Amygdala (tissue), 56 donors: ENCODE measurements at regions not wholly inside any gene's neighbourhood (a gene's known extent, or its start where the extent isn't known, plus 50 kb on each side); places are given as distances from the start of the nearest gene placed in this dataset.

Experiments used
- DNase-seq, 56 donors: peaks; one replicate each; lab custom pipeline; 2025; lab: John Stamatoyannopoulos, UW

DNA sequence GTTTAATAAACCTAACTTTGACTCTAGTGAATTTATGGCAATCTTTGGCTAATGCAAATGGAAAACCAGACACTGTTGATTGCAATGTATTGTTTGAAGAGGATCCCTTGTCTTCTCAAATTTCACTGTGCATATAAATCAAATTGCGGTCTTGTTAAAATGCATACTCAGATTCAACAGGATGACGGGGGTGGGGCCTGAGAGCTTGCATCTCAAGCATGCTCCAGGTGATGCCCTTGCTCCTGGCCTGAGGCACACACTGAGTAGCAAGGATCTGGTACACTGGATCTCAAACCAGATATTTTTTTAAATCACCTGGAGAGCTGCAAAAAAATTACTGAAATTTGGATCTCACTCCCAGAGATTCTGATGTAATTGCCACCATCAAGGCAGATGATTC is 463.7 kb downstream of the DNAH5 start:
- DNase-seq, result no peak

DNA sequence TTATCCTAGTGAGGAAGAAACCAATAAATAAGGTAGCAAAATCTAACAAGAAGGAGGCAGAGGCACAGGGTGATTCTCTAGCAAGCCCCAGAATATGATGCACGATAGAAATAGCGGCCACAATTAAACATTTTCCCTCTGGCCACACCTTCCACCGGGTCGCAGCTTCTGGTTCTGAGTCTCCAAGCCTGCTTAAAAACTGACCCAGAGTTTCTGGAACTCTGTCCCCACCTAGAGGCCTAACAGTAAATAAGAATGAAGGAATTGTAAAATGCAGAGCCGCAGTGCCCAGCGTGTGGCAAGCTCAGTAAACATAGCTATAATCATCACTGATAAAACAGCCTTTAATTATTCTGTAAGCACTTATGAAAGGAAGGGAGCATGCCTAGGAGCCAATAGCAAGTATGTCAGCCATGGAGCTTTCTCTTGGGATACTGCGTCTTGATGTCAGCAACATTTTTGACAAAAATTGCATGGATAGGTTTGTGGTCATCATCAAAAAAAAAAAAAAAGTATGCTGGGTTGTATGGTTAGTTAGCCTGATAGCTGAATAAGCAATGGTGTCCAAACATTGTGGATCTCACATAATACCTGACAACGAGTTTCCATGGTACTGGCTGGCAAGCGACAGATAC is 465.5 kb downstream of the DNAH5 start:
- peak in 24 of 56 donors; percentile 2 to 42 (median 12) for DNase-seq

DNA sequence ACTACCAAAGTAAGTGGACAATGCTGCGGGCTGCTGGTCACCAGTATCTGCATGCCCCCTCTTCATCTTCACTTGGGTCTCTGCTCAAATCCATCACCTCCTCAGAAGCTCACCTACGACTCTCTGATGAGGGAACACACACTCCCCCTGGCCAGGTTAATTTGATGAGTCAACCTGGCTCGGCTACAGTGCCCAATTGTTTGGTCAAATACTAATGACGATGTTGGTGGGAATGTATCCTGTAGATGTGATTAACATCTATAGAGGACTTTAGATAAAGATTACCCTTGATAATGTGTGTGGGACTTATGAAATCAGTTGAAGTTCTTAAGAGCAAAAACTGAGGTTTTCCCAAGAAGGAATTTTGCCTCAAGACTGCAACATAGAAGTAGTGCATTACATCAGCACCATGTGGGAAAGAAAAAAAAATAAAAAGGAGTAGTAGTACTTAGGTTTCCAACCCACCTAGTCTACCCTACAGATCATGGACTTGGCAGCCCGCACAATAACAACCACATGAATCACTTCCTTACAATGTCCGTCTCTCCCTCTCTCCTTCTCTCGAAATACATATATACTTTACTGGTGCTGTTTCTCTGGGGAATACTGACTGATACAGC is 467.3 kb downstream of the DNAH5 start:
- DNase-seq, result no peak

- DNase-seq, result no peak
Observed at GRCh38 chr5:13472842-13473241, 471.6 kb downstream of the DNAH5 start.

GRCh38 chr5:13470975-13471374 is 473.5 kb downstream of the DNAH5 start:
- no peak for DNase-seq

GRCh38 chr5:13470263-13470662 is 474.2 kb downstream of the DNAH5 start:
- no peak for DNase-seq

DNA sequence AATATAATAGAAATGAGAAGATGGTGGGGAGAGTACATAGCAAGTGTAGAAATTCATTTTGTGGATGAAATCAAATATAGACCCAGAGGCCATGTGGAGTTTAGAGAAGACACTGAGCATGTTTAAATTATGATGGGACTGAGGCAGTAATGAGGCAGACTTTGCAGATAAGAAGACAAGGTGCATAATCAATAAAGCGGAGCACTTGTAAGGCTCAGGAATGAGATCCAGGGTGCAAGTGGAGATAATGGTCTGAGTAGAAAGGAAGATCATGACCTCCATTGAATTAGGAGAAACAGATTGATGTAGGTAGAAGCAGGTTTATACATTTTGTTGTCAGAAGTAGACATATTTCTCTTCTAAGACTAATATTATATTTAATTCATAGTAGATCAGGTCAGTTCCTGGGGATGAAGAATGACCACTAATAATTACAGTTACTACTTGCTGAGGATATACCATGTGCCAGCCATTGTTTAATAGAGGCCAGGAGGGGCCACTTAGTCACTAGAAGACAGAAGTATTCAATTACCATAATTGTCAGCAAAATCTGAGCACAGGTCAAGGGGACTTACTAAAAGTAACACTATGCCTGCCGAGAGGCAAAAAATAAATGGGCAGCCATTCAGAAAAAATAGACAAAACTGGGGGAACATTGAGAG is 479.8 kb downstream of the DNAH5 start:
- no peak for DNase-seq

DNA sequence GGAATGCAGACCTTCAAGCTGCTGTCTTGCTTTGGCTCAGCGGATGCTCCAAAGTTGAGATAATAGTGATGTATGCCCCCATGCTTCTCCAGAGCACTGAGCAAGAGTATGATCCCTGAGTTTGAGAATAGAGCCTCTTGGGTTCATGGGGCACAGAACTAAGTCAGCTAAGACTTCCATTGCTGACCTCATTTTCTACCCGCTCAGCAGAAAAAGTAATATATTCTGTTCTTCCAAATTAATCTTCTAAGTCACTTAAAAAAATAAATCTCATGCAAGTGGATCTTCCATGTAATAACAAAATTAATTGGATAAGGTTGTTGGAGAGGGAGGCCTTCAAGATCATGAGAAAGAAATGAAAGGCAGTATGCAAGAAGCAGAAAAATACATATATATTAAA is 483.9 kb downstream of the DNAH5 start:
- no peak for DNase-seq

- no peak for DNase-seq
Observed at GRCh38 chr5:13454050-13454449, 490.4 kb downstream of the DNAH5 start.

DNA sequence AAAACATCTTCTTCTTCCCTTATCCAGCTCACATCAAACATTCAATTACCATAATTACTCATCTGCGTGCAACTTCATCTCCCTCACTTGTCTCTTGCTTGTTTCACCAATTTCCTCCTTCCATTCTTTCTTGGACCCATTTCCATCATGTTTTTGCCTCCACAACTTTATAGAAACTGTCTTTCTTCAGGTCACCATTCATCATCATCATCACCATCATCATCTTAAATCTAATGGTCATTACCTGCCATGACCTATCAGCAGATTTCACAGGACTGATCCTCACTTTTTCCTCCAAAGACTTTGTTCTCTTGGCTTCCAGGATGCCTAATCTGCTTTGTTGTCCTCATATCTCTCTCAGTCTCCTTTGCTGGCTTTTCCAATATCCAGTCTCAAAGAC is 495.6 kb downstream of the DNAH5 start:
- no peak for DNase-seq

- DNase-seq, result no peak
Observed at GRCh38 chr5:13439430-13439829, 505.1 kb downstream of the DNAH5 start.

- DNase-seq, result no peak
Observed at GRCh38 chr5:13427827-13428557, 516.5 kb downstream of the DNAH5 start.

DNA sequence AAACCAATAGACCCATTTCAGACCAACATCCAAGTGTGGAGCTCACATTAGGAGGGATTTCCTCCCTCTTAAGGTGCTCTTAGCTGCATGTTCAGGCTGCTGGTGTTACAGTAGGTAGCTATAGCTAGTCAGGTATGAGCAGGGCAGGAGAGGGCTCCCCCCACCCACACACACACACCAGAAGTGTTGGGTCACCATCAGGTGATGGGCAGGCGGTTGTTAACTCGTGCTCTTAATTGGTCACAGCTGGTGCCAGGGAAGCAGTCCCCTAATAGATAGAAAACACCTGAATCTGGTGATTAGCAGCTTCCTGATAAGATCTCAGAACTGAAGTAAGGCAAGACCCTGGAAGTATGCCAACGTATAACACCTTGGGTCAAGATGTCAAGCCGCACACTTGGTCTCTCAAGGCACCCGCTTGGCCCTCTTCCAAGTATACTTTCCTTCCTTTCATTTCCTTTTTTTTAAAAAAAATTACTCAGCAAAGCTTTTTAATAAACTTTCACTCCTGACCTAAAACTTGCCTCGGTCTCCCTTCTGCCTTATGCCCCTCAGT is 532.4 kb downstream of the DNAH5 start:
- no peak for DNase-seq

DNA sequence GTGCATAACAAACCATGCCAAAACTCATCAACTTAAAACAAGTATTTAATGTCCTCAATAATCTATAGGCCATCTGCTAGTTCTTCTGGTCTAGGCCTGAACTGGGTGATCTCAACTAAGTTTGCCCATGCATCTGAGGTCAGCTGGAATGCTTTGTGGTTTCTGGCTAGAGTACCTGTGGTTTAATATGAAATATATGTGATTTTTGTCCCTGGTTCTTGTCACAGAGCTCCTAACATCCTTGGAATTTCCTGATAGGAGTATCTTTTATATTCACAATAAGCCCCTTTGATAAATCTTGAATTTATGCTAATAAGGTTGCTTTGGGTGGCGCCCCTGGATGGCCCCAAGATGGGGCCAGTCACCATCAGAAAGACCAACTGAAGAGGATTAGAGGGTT is 535.9 kb downstream of the DNAH5 start:
- DNase-seq, result no peak

DNA sequence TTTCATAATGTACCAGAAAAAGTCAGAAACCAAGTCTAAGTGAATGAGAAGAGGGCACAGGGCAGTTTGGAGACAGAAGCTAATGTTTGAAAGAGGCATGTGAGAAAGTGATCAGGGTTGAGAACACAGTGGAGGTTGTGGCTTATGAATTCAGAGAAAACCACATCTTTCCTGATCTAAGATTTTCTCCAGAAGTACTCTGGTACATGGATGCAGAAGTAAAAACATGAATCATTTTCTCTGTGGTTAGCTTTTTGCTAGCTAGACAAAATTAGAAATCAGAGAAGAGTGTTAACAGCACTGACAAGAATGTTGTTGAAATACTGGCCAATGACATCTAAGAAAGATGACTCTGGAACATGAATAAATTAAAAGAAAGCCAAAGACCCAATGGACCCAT is 541.1 kb downstream of the DNAH5 start:
- DNase-seq, result no peak

DNA sequence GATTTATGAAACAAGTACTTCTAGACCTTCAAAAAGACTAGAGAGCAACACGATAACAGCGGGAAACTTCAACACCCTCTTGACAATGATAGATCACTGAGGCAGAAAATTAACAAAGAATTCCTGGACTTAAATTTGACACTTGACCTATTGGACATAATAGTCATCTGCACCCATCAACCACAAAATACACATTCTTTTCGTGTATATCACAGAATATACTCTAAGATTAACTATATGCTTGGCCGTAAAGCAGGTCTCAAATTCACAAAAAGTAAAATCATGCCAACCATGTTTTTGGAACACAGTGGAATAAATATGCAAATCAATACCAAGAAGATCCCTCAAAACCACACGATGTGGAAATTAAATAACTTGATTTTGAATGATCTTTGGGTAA is 559.4 kb downstream of the DNAH5 start:
- no peak for DNase-seq

GRCh38 chr5:13382232-13382631 is 562.3 kb downstream of the DNAH5 start:
- no peak for DNase-seq

DNA sequence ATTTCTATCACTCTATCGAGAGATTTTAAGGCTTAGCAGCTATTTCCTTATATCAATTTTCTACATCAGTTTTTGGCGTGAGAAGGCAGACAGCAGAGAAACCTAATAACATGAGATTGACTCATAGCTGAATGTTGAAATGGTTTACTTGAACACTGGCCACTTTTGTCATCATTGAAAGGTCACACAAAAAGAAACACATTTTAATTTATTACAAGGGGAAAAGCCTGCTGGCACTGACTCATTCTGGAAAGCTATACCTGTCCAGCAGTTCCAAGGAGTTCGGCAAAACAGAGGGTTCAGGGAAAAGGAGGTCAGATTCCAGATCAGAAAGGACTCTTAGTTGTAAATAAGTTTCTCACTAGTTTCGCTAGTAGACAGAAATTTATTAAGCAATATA is 566.4 kb downstream of the DNAH5 start:
- DNase-seq, result no peak

DNA sequence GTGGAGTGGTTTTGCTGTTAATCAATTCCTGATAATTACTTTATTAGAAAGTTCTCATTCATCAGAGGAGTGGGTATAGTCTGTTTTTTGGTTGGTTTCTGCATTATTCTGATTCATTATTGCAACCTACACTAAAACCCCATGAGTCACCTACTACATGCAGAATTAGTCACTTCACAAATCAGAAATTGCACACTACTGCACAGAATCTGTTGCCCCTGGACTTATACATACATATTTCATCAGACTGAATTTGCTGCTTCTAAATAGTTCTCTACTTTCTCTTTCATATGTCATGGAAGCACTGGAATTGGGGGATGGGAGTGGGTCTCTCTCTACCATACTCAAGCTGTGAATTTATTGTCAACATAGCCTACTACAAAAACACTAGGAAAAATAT is 585.1 kb downstream of the DNAH5 start:
- no peak for DNase-seq

- DNase-seq, result no peak
Observed at GRCh38 chr5:13358342-13358741, 586.1 kb downstream of the DNAH5 start.

DNA sequence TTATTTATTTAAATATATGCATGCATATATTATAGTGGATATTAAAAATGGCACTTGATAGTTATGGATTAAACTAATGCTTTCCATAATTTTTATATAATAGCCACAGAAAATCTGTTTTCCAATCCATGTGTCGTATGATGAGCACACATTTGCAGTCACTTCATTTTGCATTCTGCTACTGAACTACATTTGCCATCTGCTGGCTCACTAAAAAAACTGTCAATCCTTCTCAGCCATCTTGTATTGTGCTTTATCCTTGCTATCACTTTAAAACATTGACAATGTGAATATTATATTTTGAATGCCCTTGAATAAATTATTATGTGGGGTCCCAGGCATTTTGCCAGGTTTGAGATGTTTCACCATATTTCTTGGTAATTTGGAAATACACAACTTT is 586.6 kb downstream of the DNAH5 start:
- no peak for DNase-seq
